K562 (cell line): ENCODE measurements at regions not wholly inside any gene's neighbourhood (a gene's known extent, or its start where the extent isn't known, plus 50 kb on each side); places are given as distances from the start of the nearest gene placed in this dataset.
"Not testable (repeated sequence)": the region's sequence is repeated elsewhere in the genome, so short reads cannot be mapped to it uniquely, and the experiment has no call there.

Experiments used
- ATAC-seq: fragments of 200-7000 bp; cut with Tn5 transposase; 3 replicates; pipeline ENCODE4 v1.9.1; 2020; ENCODE audit warnings: moderate library complexity
- BruUV-seq: library from RNA; stranded (reverse); fragments of 400-500 nt; replicated peaks from 2 replicates; lab custom pipeline; 2021; lab: Mats Ljungman, UMichigan
- CTCF ChIA-PET: fragments of 300-600 bp; formaldehyde crosslinking; extraction: SDS; loops from one replicate; lab custom pipeline; 2021; ENCODE audit warnings: low intra/inter-chr PET ratio; lab: Yijun Ruan, JAX
- POLR2A ChIA-PET: fragments of 300-600, 350-650 bp; sonication (Branson Sonifier 250); formaldehyde crosslinking; extraction: SDS; loops from one replicate; lab custom pipeline; 2021; ENCODE audit warnings: antibody characterized with exemption, inconsistent platforms; lab: Yijun Ruan, JAX
- DNase-seq, 4 experiments: peaks; one replicate each; pipeline versions ENCODE4 v3.0.0 to v3.0.0-alpha.2; 2011 to 2018; ENCODE audit warnings: low spot score in 3 of 4, mixed read lengths in 3 of 4; ENCODE audit errors: extremely low read depth in 1 of 4
- FAIRE-seq: peaks from 2 replicates; lab custom pipeline; 2011; peaks lifted over from hg19 to GRCh38; lab: Jason Lieb, UNC
- H2AFZ ChIP-seq: 2 replicates; pipeline ENCODE4 v1.6.0; 2011; ENCODE audit warnings: low read depth, low read length, control low read depth, inconsistent platforms
- H3K27ac ChIP-seq: fragments of 200-600 bp; 3 replicates; pipeline ENCODE4 v1.8.0; 2011; ENCODE audit warnings: low read depth, mild to moderate bottlenecking, control low read depth, inconsistent platforms, low read length, moderate library complexity, mixed read lengths; ENCODE audit errors: extremely low read depth
- H3K27me3 ChIP-seq, 2 experiments: fragments of 300-600 bp in 1 of 2; 2 replicates in 1 of 2; 3 replicates in 1 of 2; pipeline versions ENCODE4 v1.6.0 to v1.8.0; 2011; ENCODE audit warnings: inconsistent platforms in 2 of 2, low read length in 2 of 2, mild to moderate bottlenecking in 1 of 2, mixed read lengths in 1 of 2, moderate library complexity in 1 of 2; ENCODE audit not compliant: control insufficient read depth in 2 of 2, insufficient read depth in 2 of 2
- H3K36me3 ChIP-seq: fragments of 300-600 bp; 3 replicates; pipeline ENCODE4 v1.8.0; 2011; ENCODE audit warnings: mild to moderate bottlenecking, low read length, inconsistent platforms; ENCODE audit not compliant: control insufficient read depth, insufficient read depth
- H3K4me1 ChIP-seq, 2 experiments: fragments of 200-600 bp in 1 of 2; replicated peaks in 1 of 2; 2 replicates in 1 of 2; 3 replicates in 1 of 2; pipeline versions ENCODE4 v1.5.1 to v1.8.0; 2011; ENCODE audit warnings: inconsistent platforms in 2 of 2, low read length in 2 of 2, mild to moderate bottlenecking in 1 of 2, mixed read lengths in 1 of 2, moderate library complexity in 1 of 2; ENCODE audit not compliant: control insufficient read depth in 2 of 2, insufficient read depth in 2 of 2
- H3K4me2 ChIP-seq: 2 replicates; pipeline ENCODE4 v1.6.1; 2011; ENCODE audit warnings: low read length, control low read depth, inconsistent platforms, mixed read lengths; ENCODE audit not compliant: insufficient read depth
- H3K4me3 ChIP-seq: fragments of 200-600 bp; sonication (generic), shearing (Covaris generic); 2 replicates; pipeline ENCODE4 v1.5.1; 2016; ENCODE audit warnings: control low read depth, inconsistent platforms
- H3K79me2 ChIP-seq: fragments of 200-600 bp; 3 replicates; pipeline ENCODE4 v1.8.0; 2011; ENCODE audit warnings: low read length, inconsistent platforms; ENCODE audit not compliant: control insufficient read depth, insufficient read depth
- H3K9ac ChIP-seq, 2 experiments: 2 replicates each; pipeline versions ENCODE4 v1.6.0 to v1.6.1; 2011; ENCODE audit warnings: low read depth in 2 of 2, low read length in 2 of 2, control low read depth in 1 of 2, inconsistent platforms in 1 of 2, mild to moderate bottlenecking in 1 of 2, mixed read lengths in 1 of 2; ENCODE audit not compliant: insufficient read depth in 1 of 2
- H3K9me1 ChIP-seq: one replicate; pipeline ENCODE4 v1.6.0; 2011; ENCODE audit warnings: inconsistent platforms, mild to moderate bottlenecking, low read length, moderate library complexity; ENCODE audit not compliant: control insufficient read depth, insufficient read depth
- H3K9me3 ChIP-seq: replicated peaks from 2 replicates; pipeline ENCODE4 v1.5.1; 2011; ENCODE audit warnings: low read depth, low read length, inconsistent platforms; ENCODE audit not compliant: control insufficient read depth, insufficient read depth
- H4K20me1 ChIP-seq: replicated peaks from 2 replicates; pipeline ENCODE4 v1.6.1; 2011; ENCODE audit warnings: low read length, inconsistent platforms, mixed read lengths; ENCODE audit not compliant: control insufficient read depth, insufficient read depth
- CBX3 ChIP-seq, 2 experiments: IDR thresholded peaks; 1 replicate in 1 of 2; 2 replicates in 1 of 2; pipeline ENCODE4 v1.6.1; 2012; ENCODE audit warnings: inconsistent platforms in 2 of 2, low read length in 2 of 2, borderline replicate concordance in 1 of 2, control low read depth in 1 of 2
- HNRNPH1 ChIP-seq: fragments of 200-400 bp; formaldehyde crosslinking; optimal IDR thresholded peaks from 2 replicates; pipeline ENCODE3; 2017; ENCODE audit warnings: low read depth, mild to moderate bottlenecking, low read length, moderate library complexity
- JUNB ChIP-seq: fragments of 450-650 bp; formaldehyde crosslinking; conservative IDR thresholded peaks from 2 replicates; pipeline ENCODE4 v1.4.0; 2020; ENCODE audit warnings: mild to moderate bottlenecking
- MBD2 ChIP-seq: sonication (generic); IDR thresholded peaks from 2 replicates; pipeline ENCODE4 v1.6.1; 2016; ENCODE audit warnings: low read depth, borderline replicate concordance
- MEF2D ChIP-seq: conservative IDR thresholded peaks from 2 replicates; pipeline ENCODE4 v1.6.1; 2016; ENCODE audit warnings: low read depth, missing genetic modification characterization, missing compliant biosample characterization
- SLC30A9 ChIP-seq: fragments of 250-450 bp; sonication (Bioruptor Pico); IDR thresholded peaks from 2 replicates; pipeline ENCODE4 v1.8.0; 2022; ENCODE audit warnings: mild to moderate bottlenecking, moderate library complexity
- SMAD1 ChIP-seq: fragments of 150-350 bp; IDR thresholded peaks from 2 replicates; pipeline ENCODE4 v1.6.1; 2014; ENCODE audit warnings: low read length, low read depth; ENCODE audit not compliant: partially characterized antibody
- SMARCA5 ChIP-seq: fragments of 450-650 bp; IDR thresholded peaks from 2 replicates; pipeline ENCODE4 v1.6.1; 2016
- ZFP30 ChIP-seq: fragments of 250-450 bp; sonication (Bioruptor Pico); IDR thresholded peaks from 2 replicates; pipeline ENCODE4 v1.8.0; 2022; ENCODE audit warnings: moderate library complexity, mild to moderate bottlenecking, inconsistent platforms, borderline replicate concordance
- WGBS: fragments of 100-300 bp; shearing (Covaris generic); methylation state at CpG from one replicate; pipeline ENCODE4 v1.1.6; 2016; ENCODE audit warnings: low coverage, mixed read lengths; ENCODE audit not compliant: insufficient coverage; ENCODE audit errors: missing lambda C conversion rate; 5-methylcytosine and 5-hydroxymethylcytosine counted together
- in situ Hi-C: fragments of 300-500 bp; cut with MboI; formaldehyde crosslinking; loops from 4 replicates; pipeline ENCODE4 v1.15.0; 2018; ENCODE audit warnings: inconsistent platforms, mixed read lengths
- intact Hi-C: fragments of 100-400 bp; cut with micrococcal nuclease; formaldehyde crosslinking; loops from 2 replicates; pipeline ENCODE4 v1.14.2; 2022
- TF ChIP-seq, protein P1 (sequence below), 2 experiments: fragments of 450-650 bp; IDR thresholded peaks; 2 replicates each; pipeline ENCODE4 v1.6.1; 2018; ENCODE audit warnings: mild to moderate bottlenecking in 2 of 2, low read depth in 1 of 2; ENCODE audit not compliant: partially characterized antibody in 2 of 2
- TF ChIP-seq, protein P2 (sequence below): fragments of 200-800 bp; sonication (Bioruptor generic); IDR thresholded peaks from 2 replicates; pipeline ENCODE4 v1.6.1; 2017; ENCODE audit warnings: missing genetic modification characterization, missing compliant biosample characterization

DNA sequence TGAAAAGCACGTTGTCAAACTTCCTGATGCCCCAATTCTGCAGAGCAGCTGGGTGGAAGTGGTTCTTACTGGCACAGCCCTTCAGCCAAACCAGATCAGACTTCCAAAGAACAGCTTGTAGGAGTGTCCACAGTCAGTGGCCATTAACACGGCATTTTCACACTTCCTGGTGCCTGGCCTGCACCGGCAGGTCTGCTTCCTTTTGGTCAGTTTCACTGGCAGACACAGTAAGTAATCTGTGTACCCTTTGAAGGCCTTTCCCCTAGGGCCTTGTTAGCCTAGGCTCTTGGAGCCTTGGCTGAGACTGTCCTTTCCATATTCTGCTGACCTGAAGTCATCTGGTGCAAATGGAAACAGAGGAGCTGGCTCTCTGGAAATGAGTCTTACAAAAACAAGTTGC, 297.5 kb upstream of the TNC start (continued):
- TF ChIP-seq, protein P1, sequence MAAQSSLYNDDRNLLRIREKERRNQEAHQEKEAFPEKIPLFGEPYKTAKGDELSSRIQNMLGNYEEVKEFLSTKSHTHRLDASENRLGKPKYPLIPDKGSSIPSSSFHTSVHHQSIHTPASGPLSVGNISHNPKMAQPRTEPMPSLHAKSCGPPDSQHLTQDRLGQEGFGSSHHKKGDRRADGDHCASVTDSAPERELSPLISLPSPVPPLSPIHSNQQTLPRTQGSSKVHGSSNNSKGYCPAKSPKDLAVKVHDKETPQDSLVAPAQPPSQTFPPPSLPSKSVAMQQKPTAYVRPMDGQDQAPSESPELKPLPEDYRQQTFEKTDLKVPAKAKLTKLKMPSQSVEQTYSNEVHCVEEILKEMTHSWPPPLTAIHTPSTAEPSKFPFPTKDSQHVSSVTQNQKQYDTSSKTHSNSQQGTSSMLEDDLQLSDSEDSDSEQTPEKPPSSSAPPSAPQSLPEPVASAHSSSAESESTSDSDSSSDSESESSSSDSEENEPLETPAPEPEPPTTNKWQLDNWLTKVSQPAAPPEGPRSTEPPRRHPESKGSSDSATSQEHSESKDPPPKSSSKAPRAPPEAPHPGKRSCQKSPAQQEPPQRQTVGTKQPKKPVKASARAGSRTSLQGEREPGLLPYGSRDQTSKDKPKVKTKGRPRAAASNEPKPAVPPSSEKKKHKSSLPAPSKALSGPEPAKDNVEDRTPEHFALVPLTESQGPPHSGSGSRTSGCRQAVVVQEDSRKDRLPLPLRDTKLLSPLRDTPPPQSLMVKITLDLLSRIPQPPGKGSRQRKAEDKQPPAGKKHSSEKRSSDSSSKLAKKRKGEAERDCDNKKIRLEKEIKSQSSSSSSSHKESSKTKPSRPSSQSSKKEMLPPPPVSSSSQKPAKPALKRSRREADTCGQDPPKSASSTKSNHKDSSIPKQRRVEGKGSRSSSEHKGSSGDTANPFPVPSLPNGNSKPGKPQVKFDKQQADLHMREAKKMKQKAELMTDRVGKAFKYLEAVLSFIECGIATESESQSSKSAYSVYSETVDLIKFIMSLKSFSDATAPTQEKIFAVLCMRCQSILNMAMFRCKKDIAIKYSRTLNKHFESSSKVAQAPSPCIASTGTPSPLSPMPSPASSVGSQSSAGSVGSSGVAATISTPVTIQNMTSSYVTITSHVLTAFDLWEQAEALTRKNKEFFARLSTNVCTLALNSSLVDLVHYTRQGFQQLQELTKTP (IDR thresholded peaks at IDR 0.05; ENCODE audit: low read depth in 1 of 2, partially characterized antibody in 2 of 2): no peak
- TF ChIP-seq HNRNPH1 (no peak), SLC30A9 (CRISPR knock-in tag) (no peak), ZFP30 (no peak), SMARCA5 (no peak)

DNA sequence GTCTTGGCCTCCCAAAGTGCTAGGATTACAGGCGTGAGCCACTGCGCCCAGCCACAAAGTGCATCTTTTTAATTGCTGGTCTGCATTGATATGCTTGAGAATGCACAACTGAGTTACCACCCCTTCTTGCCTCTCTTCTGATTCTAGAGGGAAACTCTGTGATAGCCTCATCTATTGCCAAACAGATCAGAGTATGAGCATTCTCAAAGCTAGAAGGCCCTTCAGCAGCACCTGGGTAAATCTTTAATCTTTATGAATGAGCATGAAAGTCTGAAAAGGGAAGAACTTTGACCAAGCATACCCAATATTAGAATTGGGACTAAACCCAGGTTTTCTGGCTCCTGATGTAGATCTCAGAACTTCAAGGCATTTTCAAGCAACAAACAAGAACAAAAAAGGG, 298.3 kb upstream of the TNC start:
- whole genome bisulfite sequencing: no CpG with 5 or more reads among the region's 2 CpGs
- Histone ChIP-seq H4K20me1 (no peaks in the 10 kb centered on the region), H3K4me2 (no peak overlapping the region), H3K4me3 (no peak overlapping the region), H3K9ac (no peak overlapping the region), H3K9me1 (no peaks in the 10 kb centered on the region), H3K4me1 (no peaks in the 10 kb centered on the region), H3K79me2 (no peaks in the 10 kb centered on the region), H3K36me3 (no peaks in the 10 kb centered on the region), H3K9me3 (no peaks in the 10 kb centered on the region; the same call in 1 of the 2 replicates), H3K27me3 (no peaks in the 10 kb centered on the region), H2AFZ (no peak overlapping the region), H3K27ac (no peak overlapping the region)
- intact Hi-C loops: no loop called here
- no TSS peak for BruUV-seq
- FAIRE-seq: no peak
- DNase-seq: no peak
- TF ChIP-seq JUNB (CRISPR knock-in tag) (no peak), CBX3 (IDR thresholded peaks at IDR 0.05; ENCODE audit: borderline replicate concordance in 1 of 2, low read length in 2 of 2) (no peak), MEF2D (tag) (no peak), MBD2 (no peak), SMAD1 (no peak)
- TF ChIP-seq, protein P2, sequence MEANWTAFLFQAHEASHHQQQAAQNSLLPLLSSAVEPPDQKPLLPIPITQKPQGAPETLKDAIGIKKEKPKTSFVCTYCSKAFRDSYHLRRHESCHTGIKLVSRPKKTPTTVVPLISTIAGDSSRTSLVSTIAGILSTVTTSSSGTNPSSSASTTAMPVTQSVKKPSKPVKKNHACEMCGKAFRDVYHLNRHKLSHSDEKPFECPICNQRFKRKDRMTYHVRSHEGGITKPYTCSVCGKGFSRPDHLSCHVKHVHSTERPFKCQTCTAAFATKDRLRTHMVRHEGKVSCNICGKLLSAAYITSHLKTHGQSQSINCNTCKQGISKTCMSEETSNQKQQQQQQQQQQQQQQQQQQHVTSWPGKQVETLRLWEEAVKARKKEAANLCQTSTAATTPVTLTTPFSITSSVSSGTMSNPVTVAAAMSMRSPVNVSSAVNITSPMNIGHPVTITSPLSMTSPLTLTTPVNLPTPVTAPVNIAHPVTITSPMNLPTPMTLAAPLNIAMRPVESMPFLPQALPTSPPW (CRISPR knock-in tag): no peak
- POLR2A ChIA-PET: no interaction called here
- ATAC-seq: no peak
- CTCF ChIA-PET: no interaction called here
- in situ Hi-C loops: no loop called here

DNA sequence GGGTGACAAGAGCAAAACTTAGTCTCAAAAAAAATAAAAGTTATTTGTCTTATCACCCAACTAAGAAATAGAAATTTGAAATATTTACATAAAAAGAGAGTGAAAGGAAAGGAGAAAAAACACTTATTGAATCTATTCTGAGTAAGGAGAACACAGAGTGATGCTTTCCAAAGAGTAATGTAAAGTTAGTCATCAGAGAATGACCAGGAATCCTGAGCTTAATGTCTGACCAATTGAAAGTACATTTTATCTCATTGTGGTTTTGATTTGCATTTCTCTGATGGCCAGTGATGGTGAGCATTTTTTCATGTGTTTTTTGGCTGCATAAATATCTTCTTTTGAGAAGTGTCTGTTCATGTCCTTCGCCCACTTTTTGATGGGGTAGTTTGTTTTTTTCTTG, 300.2 kb upstream of the TNC start:
- H3K27ac ChIP-seq, H2AFZ ChIP-seq, H3K4me3 ChIP-seq, POLR2A ChIA-PET, H3K9me1 ChIP-seq, intact Hi-C loops, H3K9me3 ChIP-seq, FAIRE-seq, DNase-seq, H3K36me3 ChIP-seq, BruUV-seq, H4K20me1 ChIP-seq, in situ Hi-C loops, H3K4me2 ChIP-seq, CTCF ChIA-PET, H3K4me1 ChIP-seq, H3K27me3 ChIP-seq, H3K79me2 ChIP-seq, H3K9ac ChIP-seq, ATAC-seq: not testable (repeated sequence)
- WGBS: 0% methylated on average over 1 of the region's 1 CpG
